ENCODE measurements at regions not wholly inside any gene's neighbourhood (a gene's known extent, or its start where the extent isn't known, plus 50 kb on each side); places are given as distances from the start of the nearest gene placed in this dataset.

DNA sequence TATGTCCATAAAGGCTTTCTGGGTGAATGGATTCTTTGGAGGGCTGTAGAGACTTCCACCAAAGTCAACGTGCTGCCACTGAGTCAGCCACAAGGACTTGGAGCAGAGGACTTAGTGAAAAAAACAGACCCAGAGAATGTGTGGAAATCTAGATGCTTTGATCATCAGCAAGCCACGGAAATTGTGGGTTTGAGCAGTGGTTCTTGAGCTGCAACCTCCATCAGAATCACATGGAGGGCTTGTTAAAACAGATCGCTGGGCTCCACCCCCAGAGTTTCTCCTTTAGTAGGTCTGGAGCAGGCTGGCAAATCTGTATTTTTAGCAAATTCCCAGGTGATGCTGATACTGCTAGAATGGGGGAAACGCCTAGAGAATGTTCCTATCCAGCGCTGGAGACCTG is 95.3 kb downstream of the RBM43 start:
- H3K27me3 ChIP-seq (ENCODE audit: control insufficient read depth, insufficient read depth, low read length): no peaks in the 10 kb centered on the region
- ChIA-PET CTCF (no interaction called here), POLR2A (interaction anchor here (0.6 kb wide), 1 partner anchor 138 kb away, joined by 3 read pairs; no protein-coding TSS in a partner anchor)
- DNase-seq (ENCODE audit: low read depth, low spot score) (no peak), ATAC-seq (no peak)
- no peak overlapping the region for H3K4me3 ChIP-seq (ENCODE audit: low read depth in 2 of 2, low read length in 2 of 2)
- intact Hi-C loops (cut with micrococcal nuclease; ENCODE audit: unreplicated experiment) (no loop called here), in situ Hi-C loops (cut with HindIII; ENCODE audit: low pct_unique_long_range_greater_than_20kb, low sequenced_read_pairs) (no loop called here)
- no peaks in the 10 kb centered on the region for H3K4me1 ChIP-seq (ENCODE audit: control insufficient read depth, insufficient read depth, low read length)
- BruUV-seq (replicated peaks): no TSS peak
- no peaks in the 10 kb centered on the region for H3K36me3 ChIP-seq (ENCODE audit: control insufficient read depth, insufficient read depth, low read length)
- TF ChIP-seq POLR2AphosphoS5 (IDR thresholded peaks at IDR 0.05; ENCODE audit: low read depth, low read length): no peak
- TF ChIP-seq, protein P1, sequence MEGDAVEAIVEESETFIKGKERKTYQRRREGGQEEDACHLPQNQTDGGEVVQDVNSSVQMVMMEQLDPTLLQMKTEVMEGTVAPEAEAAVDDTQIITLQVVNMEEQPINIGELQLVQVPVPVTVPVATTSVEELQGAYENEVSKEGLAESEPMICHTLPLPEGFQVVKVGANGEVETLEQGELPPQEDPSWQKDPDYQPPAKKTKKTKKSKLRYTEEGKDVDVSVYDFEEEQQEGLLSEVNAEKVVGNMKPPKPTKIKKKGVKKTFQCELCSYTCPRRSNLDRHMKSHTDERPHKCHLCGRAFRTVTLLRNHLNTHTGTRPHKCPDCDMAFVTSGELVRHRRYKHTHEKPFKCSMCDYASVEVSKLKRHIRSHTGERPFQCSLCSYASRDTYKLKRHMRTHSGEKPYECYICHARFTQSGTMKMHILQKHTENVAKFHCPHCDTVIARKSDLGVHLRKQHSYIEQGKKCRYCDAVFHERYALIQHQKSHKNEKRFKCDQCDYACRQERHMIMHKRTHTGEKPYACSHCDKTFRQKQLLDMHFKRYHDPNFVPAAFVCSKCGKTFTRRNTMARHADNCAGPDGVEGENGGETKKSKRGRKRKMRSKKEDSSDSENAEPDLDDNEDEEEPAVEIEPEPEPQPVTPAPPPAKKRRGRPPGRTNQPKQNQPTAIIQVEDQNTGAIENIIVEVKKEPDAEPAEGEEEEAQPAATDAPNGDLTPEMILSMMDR (IDR thresholded peaks at IDR 0.05): no peak
- no peak for TF ChIP-seq SIN3A (IDR thresholded peaks at IDR 0.05; ENCODE audit: borderline replicate concordance, insufficient read depth, low read depth, low read length)
- no peak for TF ChIP-seq TCF7L2 (IDR thresholded peaks at IDR 0.05; ENCODE audit: low read depth, low read length)
- TF ChIP-seq, protein P2, sequence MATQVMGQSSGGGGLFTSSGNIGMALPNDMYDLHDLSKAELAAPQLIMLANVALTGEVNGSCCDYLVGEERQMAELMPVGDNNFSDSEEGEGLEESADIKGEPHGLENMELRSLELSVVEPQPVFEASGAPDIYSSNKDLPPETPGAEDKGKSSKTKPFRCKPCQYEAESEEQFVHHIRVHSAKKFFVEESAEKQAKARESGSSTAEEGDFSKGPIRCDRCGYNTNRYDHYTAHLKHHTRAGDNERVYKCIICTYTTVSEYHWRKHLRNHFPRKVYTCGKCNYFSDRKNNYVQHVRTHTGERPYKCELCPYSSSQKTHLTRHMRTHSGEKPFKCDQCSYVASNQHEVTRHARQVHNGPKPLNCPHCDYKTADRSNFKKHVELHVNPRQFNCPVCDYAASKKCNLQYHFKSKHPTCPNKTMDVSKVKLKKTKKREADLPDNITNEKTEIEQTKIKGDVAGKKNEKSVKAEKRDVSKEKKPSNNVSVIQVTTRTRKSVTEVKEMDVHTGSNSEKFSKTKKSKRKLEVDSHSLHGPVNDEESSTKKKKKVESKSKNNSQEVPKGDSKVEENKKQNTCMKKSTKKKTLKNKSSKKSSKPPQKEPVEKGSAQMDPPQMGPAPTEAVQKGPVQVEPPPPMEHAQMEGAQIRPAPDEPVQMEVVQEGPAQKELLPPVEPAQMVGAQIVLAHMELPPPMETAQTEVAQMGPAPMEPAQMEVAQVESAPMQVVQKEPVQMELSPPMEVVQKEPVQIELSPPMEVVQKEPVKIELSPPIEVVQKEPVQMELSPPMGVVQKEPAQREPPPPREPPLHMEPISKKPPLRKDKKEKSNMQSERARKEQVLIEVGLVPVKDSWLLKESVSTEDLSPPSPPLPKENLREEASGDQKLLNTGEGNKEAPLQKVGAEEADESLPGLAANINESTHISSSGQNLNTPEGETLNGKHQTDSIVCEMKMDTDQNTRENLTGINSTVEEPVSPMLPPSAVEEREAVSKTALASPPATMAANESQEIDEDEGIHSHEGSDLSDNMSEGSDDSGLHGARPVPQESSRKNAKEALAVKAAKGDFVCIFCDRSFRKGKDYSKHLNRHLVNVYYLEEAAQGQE (IDR thresholded peaks at IDR 0.05; ENCODE audit: insufficient read depth in 1 of 2, low read depth in 2 of 2, low read length in 1 of 2): no peak
- no peak overlapping the region for H3K27ac ChIP-seq (ENCODE audit: low read length)
- H3K9me3 ChIP-seq (ENCODE audit: control insufficient read depth, insufficient read depth, low read depth, low read length): no peaks in the 10 kb centered on the region

DNA sequence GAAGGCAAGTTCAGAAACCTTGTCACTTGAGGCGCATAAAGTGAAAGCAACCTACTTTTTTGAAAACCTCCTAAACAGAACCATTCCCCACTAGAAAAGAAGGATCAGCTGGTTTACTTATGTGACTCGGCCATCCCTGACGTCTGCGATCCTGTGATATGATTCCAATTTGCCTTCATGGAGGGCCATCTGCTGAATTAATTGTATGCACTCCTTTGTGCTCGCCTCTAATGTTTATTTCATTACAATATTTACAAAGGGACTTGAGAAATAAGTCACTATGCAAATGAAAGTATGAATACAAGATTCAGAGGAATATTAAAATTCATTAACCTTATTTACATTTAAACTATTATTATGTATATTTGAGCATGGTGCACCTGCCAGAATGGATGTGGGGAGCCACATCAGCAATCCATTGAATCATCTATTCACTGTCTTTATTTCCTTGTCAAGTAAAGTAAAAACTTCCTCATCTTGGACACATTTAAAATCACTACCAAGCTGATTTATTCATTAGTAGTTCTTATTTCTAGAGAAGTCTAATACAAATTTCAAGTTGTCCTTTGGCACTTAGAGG is 96.5 kb downstream of the RBM43 start:
- DNase-seq (ENCODE audit: low read depth, low spot score) (no peak), ATAC-seq (no peak)
- Histone ChIP-seq H3K4me3 (ENCODE audit: low read depth in 2 of 2, low read length in 2 of 2) (no peak overlapping the region), H3K4me1 (ENCODE audit: control insufficient read depth, insufficient read depth, low read length) (no peaks in the 10 kb centered on the region), H3K27ac (ENCODE audit: low read length) (no peak overlapping the region), H3K27me3 (ENCODE audit: control insufficient read depth, insufficient read depth, low read length) (no peaks in the 10 kb centered on the region), H3K36me3 (ENCODE audit: control insufficient read depth, insufficient read depth, low read length) (no peaks in the 10 kb centered on the region), H3K9me3 (ENCODE audit: control insufficient read depth, insufficient read depth, low read depth, low read length) (no peaks in the 10 kb centered on the region)
- ChIA-PET POLR2A (no interaction called here), CTCF (no interaction called here)
- no TSS peak for BruUV-seq (replicated peaks)
- TF ChIP-seq, protein P1 (IDR thresholded peaks at IDR 0.05): no peak
- TF ChIP-seq SIN3A (IDR thresholded peaks at IDR 0.05; ENCODE audit: borderline replicate concordance, insufficient read depth, low read depth, low read length) (no peak), POLR2AphosphoS5 (IDR thresholded peaks at IDR 0.05; ENCODE audit: low read depth, low read length) (no peak), TCF7L2 (IDR thresholded peaks at IDR 0.05; ENCODE audit: low read depth, low read length) (no peak)
- TF ChIP-seq, protein P2 (IDR thresholded peaks at IDR 0.05; ENCODE audit: insufficient read depth in 1 of 2, low read depth in 2 of 2, low read length in 1 of 2): no peak
- in situ Hi-C loops (cut with HindIII; ENCODE audit: low pct_unique_long_range_greater_than_20kb, low sequenced_read_pairs) (no loop called here), intact Hi-C loops (cut with micrococcal nuclease; ENCODE audit: unreplicated experiment) (no loop called here)
